SK-N-SH (cell line): ENCODE measurements at regions not wholly inside any gene's neighbourhood (a gene's known extent, or its start where the extent isn't known, plus 50 kb on each side); places are given as distances from the start of the nearest gene placed in this dataset.

ENCODE experiments used
- CTCF ChIA-PET: fragments of 300-600, 350-600 bp; formaldehyde crosslinking; extraction: SDS; loops from one replicate; lab custom pipeline; 2021; lab: Yijun Ruan, JAX
- POLR2A ChIA-PET: fragments of 350-600 bp; sonication (Branson Sonifier 250); formaldehyde crosslinking; extraction: SDS; loops from one replicate; lab custom pipeline; 2020; ENCODE audit warnings: antibody characterized with exemption, inconsistent platforms; lab: Yijun Ruan, JAX
- DNase-seq: peaks from one replicate; pipeline ENCODE4 v3.0.0; 2012
- H2AFZ ChIP-seq: fragments of 200-600 bp; sonication (generic); 2 replicates; pipeline ENCODE4 v1.8.1; 2016; ENCODE audit warnings: antibody characterized with exemption, mild to moderate bottlenecking, low read depth
- H3F3A ChIP-seq: fragments of 200-600 bp; sonication (generic); replicated peaks from 2 replicates; pipeline ENCODE3; 2016; ENCODE audit warnings: antibody characterized with exemption, mild to moderate bottlenecking; ENCODE audit not compliant: insufficient read depth
- H3K27ac ChIP-seq, 2 experiments: fragments of 200-500 bp in 1 of 2; fragments of 200-600 bp in 1 of 2; sonication (Bioruptor generic) in 1 of 2; sonication (generic), shearing (Covaris generic) in 1 of 2; 2 replicates each; pipeline versions ENCODE4 v1.5.1 to v1.6.1; 2014 to 2016; ENCODE audit warnings: low read depth in 2 of 2, inconsistent platforms in 1 of 2, low read length in 1 of 2, mild to moderate bottlenecking in 1 of 2, mixed read lengths in 1 of 2
- H3K27me3 ChIP-seq: fragments of 200-600 bp; sonication (generic), shearing (Covaris generic); 2 replicates; pipeline ENCODE4 v1.6.1; 2016; ENCODE audit warnings: mixed run types; ENCODE audit not compliant: insufficient read depth
- H3K36me3 ChIP-seq, 2 experiments: fragments of 200-500 bp in 1 of 2; fragments of 200-600 bp in 1 of 2; sonication (Bioruptor generic) in 1 of 2; sonication (generic) in 1 of 2; replicated peaks in 1 of 2; 2 replicates each; pipeline versions ENCODE3 to v1.5.1; 2014 to 2016; ENCODE audit warnings: low read length in 1 of 2, mild to moderate bottlenecking in 1 of 2; ENCODE audit not compliant: insufficient read depth in 2 of 2, control insufficient read depth in 1 of 2
- H3K4me1 ChIP-seq, 2 experiments: fragments of 200-500 bp in 1 of 2; fragments of 200-600 bp in 1 of 2; sonication (Bioruptor generic) in 1 of 2; sonication (generic), shearing (Covaris generic) in 1 of 2; 2 replicates each; pipeline versions ENCODE4 v1.5.1 to v1.6.1; 2014 to 2016; ENCODE audit warnings: low read depth in 1 of 2, low read length in 1 of 2, mixed run types in 1 of 2; ENCODE audit not compliant: insufficient read depth in 2 of 2, control insufficient read depth in 1 of 2
- H3K4me2 ChIP-seq: fragments of 200-600 bp; sonication (generic), shearing (Covaris generic); 2 replicates; pipeline ENCODE4 v1.6.1; 2017; ENCODE audit warnings: mixed run types
- H3K4me3 ChIP-seq, 2 experiments: fragments of 200-500 bp in 1 of 2; fragments of 200-600 bp in 1 of 2; sonication (Bioruptor generic) in 1 of 2; sonication (generic), shearing (Covaris generic) in 1 of 2; 2 replicates each; pipeline versions ENCODE4 v1.5.1 to v1.8.1; 2014 to 2016; ENCODE audit warnings: low read depth in 2 of 2, inconsistent platforms in 1 of 2, low read length in 1 of 2, mild to moderate bottlenecking in 1 of 2, mixed read lengths in 1 of 2, moderate library complexity in 1 of 2
- H3K79me2 ChIP-seq: fragments of 200-600 bp; sonication (generic); 2 replicates; pipeline ENCODE4 v1.8.1; 2017; ENCODE audit warnings: mild to moderate bottlenecking; ENCODE audit not compliant: insufficient read depth
- H3K9ac ChIP-seq: fragments of 200-600 bp; sonication (generic); 2 replicates; pipeline ENCODE4 v1.6.1; 2017; ENCODE audit warnings: mixed run types
- H3K9me2 ChIP-seq: fragments of 200-600 bp; sonication (generic); 2 replicates; pipeline ENCODE4 v1.6.1; 2017; ENCODE audit warnings: mixed run types
- H3K9me3 ChIP-seq: fragments of 200-600 bp; sonication (generic); 2 replicates; pipeline ENCODE4 v1.6.1; 2017; ENCODE audit warnings: mixed run types, mild to moderate bottlenecking, moderate library complexity
- H4K20me1 ChIP-seq: fragments of 200-600 bp; sonication (generic); 2 replicates; pipeline ENCODE4 v1.6.1; 2017; ENCODE audit warnings: mild to moderate bottlenecking, mixed run types; ENCODE audit not compliant: insufficient read depth
- CHD2 ChIP-seq: fragments of 150-350 bp; IDR thresholded peaks from 2 replicates; pipeline ENCODE4 v1.6.1; 2018; ENCODE audit warnings: low read length; ENCODE audit not compliant: partially characterized antibody
- EP300 ChIP-seq, 2 experiments: IDR thresholded peaks; 2 replicates each; pipeline versions ENCODE4 v1.4.0 to v1.6.1; 2012; ENCODE audit warnings: borderline replicate concordance in 1 of 2, low read depth in 1 of 2, low read length in 1 of 2
- FOSL2 ChIP-seq: IDR thresholded peaks from 2 replicates; pipeline ENCODE4 v1.4.0; 2012; ENCODE audit warnings: low read depth, mild to moderate bottlenecking, moderate library complexity, borderline replicate concordance
- FOXJ3 ChIP-seq: sonication (generic); formaldehyde crosslinking; IDR thresholded peaks from 2 replicates; pipeline ENCODE4 v1.5.1; 2020; ENCODE audit warnings: mild to moderate bottlenecking, missing genetic modification reagents
- FOXM1 ChIP-seq: IDR thresholded peaks from 2 replicates; pipeline ENCODE4 v1.4.0; 2012; ENCODE audit warnings: low read depth, mild to moderate bottlenecking
- GABPA ChIP-seq: IDR thresholded peaks from 2 replicates; pipeline ENCODE4 v1.4.0; 2012; ENCODE audit warnings: low read depth, mild to moderate bottlenecking
- MEF2A ChIP-seq: IDR thresholded peaks from 2 replicates; pipeline ENCODE4 v1.4.0; 2012; ENCODE audit warnings: low read depth, borderline replicate concordance
- NRF1 ChIP-seq: IDR thresholded peaks from 2 replicates; pipeline ENCODE4 v1.6.1; 2012; ENCODE audit warnings: low read depth, mild to moderate bottlenecking, low read length
- POLR2AphosphoS5 ChIP-seq: IDR thresholded peaks from 2 replicates; pipeline ENCODE4 v1.6.1; 2012; ENCODE audit warnings: low read depth, low read length
- RAD21 ChIP-seq: IDR thresholded peaks from 2 replicates; pipeline ENCODE4 v1.6.1; 2012; ENCODE audit warnings: mild to moderate bottlenecking, low read length
- RCOR1 ChIP-seq: fragments of 150-350 bp; IDR thresholded peaks from 2 replicates; pipeline ENCODE4 v1.6.1; 2017; ENCODE audit warnings: antibody characterized with exemption, low read length
- RFX5 ChIP-seq: IDR thresholded peaks from 2 replicates; pipeline ENCODE4 v1.6.1; 2012; ENCODE audit warnings: mild to moderate bottlenecking, improper control_type of control experiment, low read length
- RXRA ChIP-seq: IDR thresholded peaks from 2 replicates; pipeline ENCODE4 v1.4.0; 2012; ENCODE audit warnings: low read depth, mild to moderate bottlenecking, borderline replicate concordance
- SMC3 ChIP-seq: IDR thresholded peaks from 2 replicates; pipeline ENCODE4 v1.6.1; 2012; ENCODE audit warnings: low read depth, low read length, improper control_type of control experiment
- TAF1 ChIP-seq: IDR thresholded peaks from 2 replicates; pipeline ENCODE4 v1.6.1; 2012; ENCODE audit warnings: low read depth, mild to moderate bottlenecking, low read length, moderate library complexity, borderline replicate concordance
- TCF12 ChIP-seq: IDR thresholded peaks from 2 replicates; pipeline ENCODE4 v1.4.0; 2012
- YY1 ChIP-seq: IDR thresholded peaks from 2 replicates; pipeline ENCODE4 v1.4.0; 2012; ENCODE audit warnings: low read depth, mild to moderate bottlenecking
- WGBS: methylation state at CpG from one replicate; pipeline ENCODE4 v1.1.6; 2017; ENCODE audit warnings: low lambda C conversion rate; 5-methylcytosine and 5-hydroxymethylcytosine counted together
- TF ChIP-seq, protein P1 (sequence below): IDR thresholded peaks from 2 replicates; pipeline ENCODE4 v1.6.1; 2012; ENCODE audit warnings: mild to moderate bottlenecking, low read depth, low read length, moderate library complexity

- Histone ChIP-seq H3K9me2 (no peaks in the 10 kb centered on the region), H3K27ac (peak overlapping the region in 1 of 2 experiments; percentile 95; a peak in 2 of 4 replicates), H3K36me3 (no peaks in the 10 kb centered on the region), H3F3A (no peaks in the 10 kb centered on the region), H3K4me1 (peaks cover 0 to 55% of the 10 kb centered on the region in 2 experiments; a peak in 2 of 4 replicates), H3K27me3 (no peaks in the 10 kb centered on the region), H2AFZ (no peak overlapping the region), H3K79me2 (no peaks in the 10 kb centered on the region), H3K4me3 (no peak overlapping the region), H4K20me1 (no peaks in the 10 kb centered on the region), H3K4me2 (no peak overlapping the region), H3K9ac (no peak overlapping the region), H3K9me3 (no peaks in the 10 kb centered on the region)
- no peak for DNase-seq
- 85% methylated on average over 6 of the region's 6 CpGs for WGBS
- TF ChIP-seq SMC3 (no peak), RCOR1 (no peak), EP300 (IDR thresholded peaks at IDR 0.05; ENCODE audit: borderline replicate concordance in 1 of 2, low read depth in 1 of 2, low read length in 1 of 2) (no peak), YY1 (no peak), GABPA (no peak)
- POLR2A ChIA-PET = no interaction called here
- CTCF ChIA-PET = interaction anchor here (1.9 to 2.3 kb wide), 2 partner anchors 9 to 10 kb away, joined by 5 to 6 read pairs; no protein-coding TSS in a partner anchor
These were observed 187.1 kb upstream of the NFIA start for GRCh38 chr1:60895252-60895651.

DNA sequence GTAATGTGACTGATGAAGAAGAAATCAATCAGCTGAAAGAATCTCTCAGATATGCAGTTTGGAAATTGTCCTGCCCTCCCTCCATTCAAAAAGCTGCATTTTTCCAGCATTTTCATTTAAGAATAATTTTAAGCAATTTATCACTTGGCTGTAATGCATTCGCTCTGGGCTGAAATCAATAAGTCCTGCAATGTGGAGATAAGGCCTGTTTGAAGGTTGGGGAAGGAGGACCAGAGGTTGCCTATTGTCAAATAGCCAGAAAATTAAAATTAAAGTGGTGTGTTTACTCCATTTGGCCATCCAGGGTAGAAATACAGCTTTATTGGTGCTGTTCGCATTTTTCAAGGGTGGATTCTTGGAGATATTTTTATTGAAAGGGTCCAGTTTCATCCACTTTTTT is 187.6 kb upstream of the NFIA start:
- POLR2A ChIA-PET = no interaction called here
- 81% methylated on average over 2 of the region's 2 CpGs for WGBS

More for the DNA sequence above, 187.6 kb upstream of the NFIA start:
- no peaks in the 10 kb centered on the region for H4K20me1 ChIP-seq
- CTCF ChIA-PET = interaction anchor here (1.9 to 2.3 kb wide), 2 partner anchors 10 kb away, joined by 5 to 6 read pairs; no protein-coding TSS in a partner anchor
- H3K4me2 ChIP-seq = no peak overlapping the region
- H3F3A ChIP-seq = no peaks in the 10 kb centered on the region
- no peak for TF ChIP-seq RFX5
- no peak for TF ChIP-seq FOXM1
- no peak for TF ChIP-seq FOXJ3
- TF ChIP-seq POLR2AphosphoS5 = no peak
- no peak for TF ChIP-seq RAD21
- no peak for TF ChIP-seq MEF2A
- TF ChIP-seq, protein P1, sequence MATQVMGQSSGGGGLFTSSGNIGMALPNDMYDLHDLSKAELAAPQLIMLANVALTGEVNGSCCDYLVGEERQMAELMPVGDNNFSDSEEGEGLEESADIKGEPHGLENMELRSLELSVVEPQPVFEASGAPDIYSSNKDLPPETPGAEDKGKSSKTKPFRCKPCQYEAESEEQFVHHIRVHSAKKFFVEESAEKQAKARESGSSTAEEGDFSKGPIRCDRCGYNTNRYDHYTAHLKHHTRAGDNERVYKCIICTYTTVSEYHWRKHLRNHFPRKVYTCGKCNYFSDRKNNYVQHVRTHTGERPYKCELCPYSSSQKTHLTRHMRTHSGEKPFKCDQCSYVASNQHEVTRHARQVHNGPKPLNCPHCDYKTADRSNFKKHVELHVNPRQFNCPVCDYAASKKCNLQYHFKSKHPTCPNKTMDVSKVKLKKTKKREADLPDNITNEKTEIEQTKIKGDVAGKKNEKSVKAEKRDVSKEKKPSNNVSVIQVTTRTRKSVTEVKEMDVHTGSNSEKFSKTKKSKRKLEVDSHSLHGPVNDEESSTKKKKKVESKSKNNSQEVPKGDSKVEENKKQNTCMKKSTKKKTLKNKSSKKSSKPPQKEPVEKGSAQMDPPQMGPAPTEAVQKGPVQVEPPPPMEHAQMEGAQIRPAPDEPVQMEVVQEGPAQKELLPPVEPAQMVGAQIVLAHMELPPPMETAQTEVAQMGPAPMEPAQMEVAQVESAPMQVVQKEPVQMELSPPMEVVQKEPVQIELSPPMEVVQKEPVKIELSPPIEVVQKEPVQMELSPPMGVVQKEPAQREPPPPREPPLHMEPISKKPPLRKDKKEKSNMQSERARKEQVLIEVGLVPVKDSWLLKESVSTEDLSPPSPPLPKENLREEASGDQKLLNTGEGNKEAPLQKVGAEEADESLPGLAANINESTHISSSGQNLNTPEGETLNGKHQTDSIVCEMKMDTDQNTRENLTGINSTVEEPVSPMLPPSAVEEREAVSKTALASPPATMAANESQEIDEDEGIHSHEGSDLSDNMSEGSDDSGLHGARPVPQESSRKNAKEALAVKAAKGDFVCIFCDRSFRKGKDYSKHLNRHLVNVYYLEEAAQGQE = no peak
- TF ChIP-seq TAF1 = no peak
- TF ChIP-seq YY1 = no peak
- no peak for TF ChIP-seq RXRA
- no peak for TF ChIP-seq FOSL2
- TF ChIP-seq CHD2 = no peak
- no peak for TF ChIP-seq TCF12
- TF ChIP-seq NRF1 = no peak
- H3K4me3 ChIP-seq = no peak overlapping the region
- no peaks in the 10 kb centered on the region for H3K36me3 ChIP-seq
- H3K27ac ChIP-seq = peak overlapping the region in 1 of 2 experiments; percentile 89; a peak in 2 of 4 replicates
- no peaks in the 10 kb centered on the region for H3K9me2 ChIP-seq
- H3K9me3 ChIP-seq = no peaks in the 10 kb centered on the region
- H3K27me3 ChIP-seq = no peaks in the 10 kb centered on the region
- H3K4me1 ChIP-seq = peaks cover 0 to 55% of the 10 kb centered on the region in 2 experiments; a peak in 2 of 4 replicates
- H3K9ac ChIP-seq = no peak overlapping the region
- no peak for DNase-seq
- H2AFZ ChIP-seq = no peak overlapping the region
- no peaks in the 10 kb centered on the region for H3K79me2 ChIP-seq
